HFFc6 (cell line): ENCODE measurements at regions not wholly inside any gene's neighbourhood (a gene's known extent, or its start where the extent isn't known, plus 50 kb on each side); places are given as distances from the start of the nearest gene placed in this dataset.

Source experiments
- DNase-seq: peaks from one replicate; pipeline ENCODE4 v3.0.0-alpha.2; 2018
- H3K27ac Mint-ChIP-seq: 2 replicates; pipeline ENCODE4 v1.8.0; 2020; ENCODE audit warnings: mild to moderate bottlenecking, mixed read lengths
- H3K27me3 Mint-ChIP-seq: 2 replicates; pipeline ENCODE4 v1.8.0; 2021; ENCODE audit warnings: mild to moderate bottlenecking, moderate library complexity, mixed read lengths; ENCODE audit not compliant: insufficient read depth
- H3K36me3 Mint-ChIP-seq: 2 replicates; pipeline ENCODE4 v1.8.0; 2021; ENCODE audit warnings: low read depth, mixed read lengths
- H3K4me1 Mint-ChIP-seq: 2 replicates; pipeline ENCODE4 v1.8.0; 2020; ENCODE audit warnings: low read depth, mixed read lengths
- H3K4me3 Mint-ChIP-seq: 2 replicates; pipeline ENCODE4 v1.8.0; 2020; ENCODE audit warnings: mild to moderate bottlenecking, moderate library complexity, mixed read lengths
- H3K9me3 Mint-ChIP-seq: 2 replicates; pipeline ENCODE4 v1.8.0; 2020; ENCODE audit warnings: mild to moderate bottlenecking, mixed read lengths
- TF ChIP-seq, protein P1 (sequence below): fragments of 200-600 bp; sonication (generic); IDR thresholded peaks from 2 replicates; pipeline ENCODE4 v1.5.0; 2021; ENCODE audit warnings: antibody characterized with exemption, mild to moderate bottlenecking

DNA sequence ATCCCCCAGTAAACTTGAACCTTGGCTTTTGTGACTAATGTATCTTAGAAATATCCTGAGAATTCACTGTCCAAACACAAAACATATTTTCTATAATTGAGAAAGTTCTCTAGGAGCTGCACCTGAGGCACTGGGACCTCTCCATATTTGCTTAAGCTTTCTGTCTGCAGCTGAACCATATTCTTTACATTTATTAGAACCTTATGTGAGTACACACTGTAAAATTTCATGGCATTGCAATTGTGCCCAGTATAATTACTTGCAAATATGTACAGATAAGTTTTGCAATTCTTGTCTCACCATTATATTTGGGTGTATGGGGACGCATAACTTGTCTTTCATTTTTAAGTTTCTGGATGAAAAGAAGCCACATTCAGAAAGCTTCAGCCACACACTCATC lies 280.7 kb upstream of the KLHL1 start:
- H3K27me3 Mint-ChIP-seq, result no peaks in the 10 kb centered on the region
- no peak overlapping the region for H3K27ac Mint-ChIP-seq
- no peaks in the 10 kb centered on the region for H3K4me1 Mint-ChIP-seq
- H3K4me3 Mint-ChIP-seq, result no peak overlapping the region
- DNase-seq, result no peak
- peaks cover 49% of the 10 kb centered on the region for H3K9me3 Mint-ChIP-seq
- no peaks in the 10 kb centered on the region for H3K36me3 Mint-ChIP-seq
- TF ChIP-seq, protein P1, sequence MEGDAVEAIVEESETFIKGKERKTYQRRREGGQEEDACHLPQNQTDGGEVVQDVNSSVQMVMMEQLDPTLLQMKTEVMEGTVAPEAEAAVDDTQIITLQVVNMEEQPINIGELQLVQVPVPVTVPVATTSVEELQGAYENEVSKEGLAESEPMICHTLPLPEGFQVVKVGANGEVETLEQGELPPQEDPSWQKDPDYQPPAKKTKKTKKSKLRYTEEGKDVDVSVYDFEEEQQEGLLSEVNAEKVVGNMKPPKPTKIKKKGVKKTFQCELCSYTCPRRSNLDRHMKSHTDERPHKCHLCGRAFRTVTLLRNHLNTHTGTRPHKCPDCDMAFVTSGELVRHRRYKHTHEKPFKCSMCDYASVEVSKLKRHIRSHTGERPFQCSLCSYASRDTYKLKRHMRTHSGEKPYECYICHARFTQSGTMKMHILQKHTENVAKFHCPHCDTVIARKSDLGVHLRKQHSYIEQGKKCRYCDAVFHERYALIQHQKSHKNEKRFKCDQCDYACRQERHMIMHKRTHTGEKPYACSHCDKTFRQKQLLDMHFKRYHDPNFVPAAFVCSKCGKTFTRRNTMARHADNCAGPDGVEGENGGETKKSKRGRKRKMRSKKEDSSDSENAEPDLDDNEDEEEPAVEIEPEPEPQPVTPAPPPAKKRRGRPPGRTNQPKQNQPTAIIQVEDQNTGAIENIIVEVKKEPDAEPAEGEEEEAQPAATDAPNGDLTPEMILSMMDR, result no peak

DNA sequence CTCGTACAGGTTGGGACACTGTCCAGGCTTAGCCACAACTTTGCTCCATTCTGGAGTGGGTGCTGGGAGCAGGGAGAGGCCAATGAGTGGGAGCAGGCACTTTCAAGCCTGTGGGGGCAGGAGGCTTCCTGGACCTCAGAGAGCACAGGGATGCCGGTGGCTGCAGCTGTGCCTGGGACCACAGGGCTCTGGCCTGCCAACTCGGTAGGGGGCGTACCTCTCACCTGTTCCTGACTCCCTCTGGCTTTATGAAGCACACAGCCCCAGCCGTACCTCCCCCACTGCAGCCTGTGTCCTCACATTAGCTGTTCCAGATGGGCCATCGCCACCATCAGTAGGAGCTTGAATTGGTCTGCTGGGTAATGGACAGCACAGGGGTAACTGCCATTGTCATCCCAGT lies 278.7 kb upstream of the KLHL1 start:
- Mint-ChIP-seq H3K4me1 (no peaks in the 10 kb centered on the region), H3K27ac (no peak overlapping the region)
- TF ChIP-seq, protein P1, result no peak

DNA sequence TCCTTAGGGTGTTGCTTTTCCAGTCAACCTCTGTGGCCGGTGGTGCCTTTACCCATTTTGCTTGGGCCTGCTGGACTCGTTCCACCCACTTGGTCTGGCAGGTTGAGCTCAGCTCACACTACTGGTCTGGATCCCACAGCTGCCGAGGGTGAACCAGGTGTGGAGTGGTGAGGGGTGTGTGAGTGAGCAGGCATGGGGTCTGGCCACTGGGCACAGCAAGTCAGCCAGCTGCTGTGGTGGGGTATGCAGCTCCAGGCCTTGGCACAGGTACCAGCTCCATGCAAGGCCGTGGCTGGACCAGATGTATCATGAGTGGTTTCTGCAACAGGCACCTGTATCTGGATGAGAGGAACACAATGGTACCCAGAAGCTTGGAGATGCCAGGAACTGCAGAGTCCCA lies 277.6 kb upstream of the KLHL1 start:
- Mint-ChIP-seq H3K36me3 (no peaks in the 10 kb centered on the region), H3K27me3 (no peaks in the 10 kb centered on the region), H3K9me3 (peaks cover 37% of the 10 kb centered on the region), H3K4me3 (no peak overlapping the region), H3K27ac (no peak overlapping the region), H3K4me1 (no peaks in the 10 kb centered on the region)
- TF ChIP-seq, protein P1, result no peak
- DNase-seq, result no peak

More for the DNA sequence above, 278.7 kb upstream of the KLHL1 start:
- no peak overlapping the region for H3K4me3 Mint-ChIP-seq
- no peaks in the 10 kb centered on the region for H3K36me3 Mint-ChIP-seq
- peaks cover 42% of the 10 kb centered on the region for H3K9me3 Mint-ChIP-seq
- H3K27me3 Mint-ChIP-seq, result no peaks in the 10 kb centered on the region
- no peak for DNase-seq

DNA sequence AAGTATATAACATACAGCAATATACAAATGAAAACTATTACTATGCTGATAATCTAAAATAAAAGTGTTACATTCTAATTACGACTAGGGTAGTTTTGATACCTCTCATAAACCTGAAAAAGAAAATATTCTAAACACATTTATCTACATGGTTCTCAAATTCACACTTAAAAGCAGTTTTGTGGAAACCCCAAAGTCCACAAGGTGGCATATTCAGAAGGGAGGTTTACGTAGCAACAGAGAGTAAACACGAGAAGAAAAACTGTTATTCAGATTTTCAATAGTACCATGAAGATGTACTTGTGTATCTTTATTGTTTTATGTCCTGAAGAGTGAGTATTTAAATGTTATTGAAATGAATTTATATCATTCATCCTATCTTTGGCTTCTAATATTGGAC lies 275.9 kb upstream of the KLHL1 start:
- no peak overlapping the region for H3K27ac Mint-ChIP-seq
- no peak for DNase-seq
- peaks cover 39% of the 10 kb centered on the region for H3K9me3 Mint-ChIP-seq
- no peaks in the 10 kb centered on the region for H3K4me1 Mint-ChIP-seq
- H3K36me3 Mint-ChIP-seq, result no peaks in the 10 kb centered on the region
- H3K4me3 Mint-ChIP-seq, result no peak overlapping the region
- TF ChIP-seq, protein P1, result no peak
- H3K27me3 Mint-ChIP-seq, result no peaks in the 10 kb centered on the region

DNA sequence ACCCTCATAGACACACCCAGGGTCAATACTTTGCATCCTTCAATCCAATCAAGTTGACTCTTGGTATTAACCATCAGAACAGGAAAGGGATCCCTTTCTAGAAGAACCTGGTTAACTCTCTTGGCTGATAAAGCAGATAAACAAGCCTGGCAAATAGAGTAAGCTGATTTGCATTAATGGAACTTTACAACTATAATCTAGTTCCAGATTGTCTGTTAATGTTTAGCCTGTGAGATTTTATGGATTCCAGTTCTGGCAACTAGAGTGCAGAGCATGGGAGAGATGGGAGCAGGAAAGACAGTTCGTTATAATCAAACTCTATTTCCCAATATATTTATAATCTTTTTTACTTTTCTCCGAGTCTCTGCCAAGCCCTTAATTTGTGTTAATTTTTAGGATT lies 272.6 kb upstream of the KLHL1 start:
- H3K27ac Mint-ChIP-seq, result no peak overlapping the region
- no peak for DNase-seq

More for the DNA sequence above, 272.6 kb upstream of the KLHL1 start:
- no peak overlapping the region for H3K4me3 Mint-ChIP-seq
- TF ChIP-seq, protein P1, result no peak
- no peaks in the 10 kb centered on the region for H3K27me3 Mint-ChIP-seq
- no peaks in the 10 kb centered on the region for H3K4me1 Mint-ChIP-seq
- H3K36me3 Mint-ChIP-seq, result no peaks in the 10 kb centered on the region
- peaks cover 32% of the 10 kb centered on the region for H3K9me3 Mint-ChIP-seq
